ENCODE measurements at regions not wholly inside any gene's neighbourhood (a gene's known extent, or its start where the extent isn't known, plus 50 kb on each side); places are given as distances from the start of the nearest gene placed in this dataset.

DNA sequence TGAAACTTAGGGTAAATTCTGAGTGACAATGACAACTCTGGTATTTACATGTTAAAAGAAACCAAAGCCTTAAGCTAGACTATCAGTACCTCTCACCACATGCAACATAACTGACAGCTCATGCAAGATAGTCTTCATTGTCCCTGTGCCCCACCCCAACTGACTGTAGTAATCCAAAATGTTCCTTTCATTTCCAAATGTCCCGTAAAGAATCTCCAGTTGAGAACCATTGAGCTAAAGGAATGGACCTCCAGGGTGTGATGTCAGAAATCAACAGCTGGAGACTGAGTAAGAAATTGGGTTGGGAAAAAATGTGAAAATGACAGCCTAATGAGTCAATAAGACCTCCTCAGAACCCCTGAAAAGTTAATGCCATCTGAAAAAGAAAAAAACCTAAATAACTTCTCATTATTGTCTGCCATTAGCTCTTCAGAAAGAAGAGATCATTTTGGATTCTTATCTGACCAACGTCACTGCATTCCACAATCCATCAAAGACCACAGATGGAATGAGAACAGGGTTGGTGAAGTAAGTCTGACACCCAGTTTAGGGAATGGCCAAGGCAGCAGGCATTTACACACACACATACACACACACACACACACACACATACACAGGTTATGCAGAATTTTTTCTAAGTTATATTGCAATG, 51.7 kb upstream of the ACVR2A start:
- Histone ChIP-seq H3K27ac (ENCODE audit: extremely low read depth, low read depth, low read length) (no peak overlapping the region), H3K4me3 (ENCODE audit: low read depth, low read length) (no peak overlapping the region), H3K4me1 (ENCODE audit: control insufficient read depth, insufficient read depth, low read length) (0 out of 2 replicates have a peak, but pooled peaks cover 3% of the 10 kb centered on the region), H3K9me3 (ENCODE audit: control insufficient read depth, insufficient read depth, low read depth, low read length) (no peaks in the 10 kb centered on the region), H3K36me3 (ENCODE audit: control insufficient read depth in 2 of 2, insufficient read depth in 1 of 2, low read length in 2 of 2) (no peaks in the 10 kb centered on the region)
- ChIA-PET CTCF (interaction anchor here (0.6 kb wide), 1 partner anchor 502 kb away, joined by 4 read pairs; no protein-coding TSS in a partner anchor), POLR2A (no interaction called here)
- TF ChIP-seq, protein P1, sequence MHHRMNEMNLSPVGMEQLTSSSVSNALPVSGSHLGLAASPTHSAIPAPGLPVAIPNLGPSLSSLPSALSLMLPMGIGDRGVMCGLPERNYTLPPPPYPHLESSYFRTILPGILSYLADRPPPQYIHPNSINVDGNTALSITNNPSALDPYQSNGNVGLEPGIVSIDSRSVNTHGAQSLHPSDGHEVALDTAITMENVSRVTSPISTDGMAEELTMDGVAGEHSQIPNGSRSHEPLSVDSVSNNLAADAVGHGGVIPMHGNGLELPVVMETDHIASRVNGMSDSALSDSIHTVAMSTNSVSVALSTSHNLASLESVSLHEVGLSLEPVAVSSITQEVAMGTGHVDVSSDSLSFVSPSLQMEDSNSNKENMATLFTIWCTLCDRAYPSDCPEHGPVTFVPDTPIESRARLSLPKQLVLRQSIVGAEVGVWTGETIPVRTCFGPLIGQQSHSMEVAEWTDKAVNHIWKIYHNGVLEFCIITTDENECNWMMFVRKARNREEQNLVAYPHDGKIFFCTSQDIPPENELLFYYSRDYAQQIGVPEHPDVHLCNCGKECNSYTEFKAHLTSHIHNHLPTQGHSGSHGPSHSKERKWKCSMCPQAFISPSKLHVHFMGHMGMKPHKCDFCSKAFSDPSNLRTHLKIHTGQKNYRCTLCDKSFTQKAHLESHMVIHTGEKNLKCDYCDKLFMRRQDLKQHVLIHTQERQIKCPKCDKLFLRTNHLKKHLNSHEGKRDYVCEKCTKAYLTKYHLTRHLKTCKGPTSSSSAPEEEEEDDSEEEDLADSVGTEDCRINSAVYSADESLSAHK (tag by site-specific recombination; IDR thresholded peaks at IDR 0.05): no peak
- no peak for TF ChIP-seq ZNF311 (tag by site-specific recombination; IDR thresholded peaks at IDR 0.05; ENCODE audit: borderline replicate concordance)

DNA sequence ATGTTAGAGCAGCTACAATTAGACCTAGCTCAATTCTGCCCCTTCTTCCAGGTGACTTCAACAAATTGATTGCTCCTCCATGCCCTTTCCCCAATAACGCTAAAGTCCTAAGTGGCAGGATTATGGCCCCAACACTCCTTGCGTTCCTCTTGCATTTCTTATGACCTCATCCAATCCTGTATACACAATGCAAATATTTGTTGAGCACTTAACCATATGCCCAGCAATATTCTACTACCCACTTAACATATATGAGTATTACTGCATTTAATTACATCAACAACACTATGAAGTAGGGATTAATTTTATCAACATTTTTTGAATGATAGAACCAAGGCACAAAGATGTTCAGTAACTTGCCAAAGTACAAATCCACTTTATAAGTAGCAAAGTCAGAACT, 54.2 kb upstream of the ACVR2A start:
- Histone ChIP-seq H3K36me3 (ENCODE audit: control insufficient read depth in 2 of 2, insufficient read depth in 1 of 2, low read length in 2 of 2) (no peaks in the 10 kb centered on the region), H3K9me3 (ENCODE audit: control insufficient read depth, insufficient read depth, low read depth, low read length) (no peaks in the 10 kb centered on the region), H3K27ac (ENCODE audit: extremely low read depth, low read depth, low read length) (no peak overlapping the region), H3K4me1 (ENCODE audit: control insufficient read depth, insufficient read depth, low read length) (0 out of 2 replicates have a peak, but pooled peaks cover 3% of the 10 kb centered on the region), H3K4me3 (ENCODE audit: low read depth, low read length) (no peak overlapping the region)
- POLR2A ChIA-PET: no interaction called here
- CTCF ChIA-PET: no interaction called here
- TF ChIP-seq TCF7L2 (IDR thresholded peaks at IDR 0.05; ENCODE audit: borderline replicate concordance, low read depth, low read length) (no peak), ATF2 (tag by site-specific recombination; IDR thresholded peaks at IDR 0.05; ENCODE audit: low read depth) (peak; percentile 76), ZBTB48 (tag by site-specific recombination; IDR thresholded peaks at IDR 0.05) (no peak), KLF8 (tag by site-specific recombination; IDR thresholded peaks at IDR 0.05) (0 out of 2 replicates have a peak, but pooled peaks have one; percentile 18), BCL11A (tag by site-specific recombination; IDR thresholded peaks at IDR 0.05; ENCODE audit: low read depth) (peak; percentile 85), ZNF24 (tag by site-specific recombination; IDR thresholded peaks at IDR 0.05) (no peak; the same call in 1 of the 2 replicates), ZNF354C (tag by site-specific recombination; IDR thresholded peaks at IDR 0.05; ENCODE audit: borderline replicate concordance, low read depth) (no peak), ZNF174 (tag by site-specific recombination; IDR thresholded peaks at IDR 0.05) (no peak), OSR2 (tag by site-specific recombination; IDR thresholded peaks at IDR 0.05) (peak; percentile 63; the same call in 1 of the 2 replicates), ZNF76 (tag by site-specific recombination; IDR thresholded peaks at IDR 0.05; ENCODE audit: borderline replicate concordance, low read depth) (0 out of 2 replicates have a peak, but pooled peaks have one; percentile 22), ZNF843 (tag by site-specific recombination; IDR thresholded peaks at IDR 0.05) (peak; percentile 57; the same call in 1 of the 2 replicates), ZBTB17 (tag by site-specific recombination; IDR thresholded peaks at IDR 0.05) (peak; percentile 78), ZNF324 (tag by site-specific recombination; IDR thresholded peaks at IDR 0.05) (no peak), ZNF19 (tag by site-specific recombination; IDR thresholded peaks at IDR 0.05; ENCODE audit: low read depth) (no peak), TSHZ1 (tag by site-specific recombination; IDR thresholded peaks at IDR 0.05; ENCODE audit: borderline replicate concordance) (no peak), ZBTB21 (tag by site-specific recombination; IDR thresholded peaks at IDR 0.05) (peak; percentile 30; the same call in 1 of the 2 replicates)
- TF ChIP-seq, protein P2, sequence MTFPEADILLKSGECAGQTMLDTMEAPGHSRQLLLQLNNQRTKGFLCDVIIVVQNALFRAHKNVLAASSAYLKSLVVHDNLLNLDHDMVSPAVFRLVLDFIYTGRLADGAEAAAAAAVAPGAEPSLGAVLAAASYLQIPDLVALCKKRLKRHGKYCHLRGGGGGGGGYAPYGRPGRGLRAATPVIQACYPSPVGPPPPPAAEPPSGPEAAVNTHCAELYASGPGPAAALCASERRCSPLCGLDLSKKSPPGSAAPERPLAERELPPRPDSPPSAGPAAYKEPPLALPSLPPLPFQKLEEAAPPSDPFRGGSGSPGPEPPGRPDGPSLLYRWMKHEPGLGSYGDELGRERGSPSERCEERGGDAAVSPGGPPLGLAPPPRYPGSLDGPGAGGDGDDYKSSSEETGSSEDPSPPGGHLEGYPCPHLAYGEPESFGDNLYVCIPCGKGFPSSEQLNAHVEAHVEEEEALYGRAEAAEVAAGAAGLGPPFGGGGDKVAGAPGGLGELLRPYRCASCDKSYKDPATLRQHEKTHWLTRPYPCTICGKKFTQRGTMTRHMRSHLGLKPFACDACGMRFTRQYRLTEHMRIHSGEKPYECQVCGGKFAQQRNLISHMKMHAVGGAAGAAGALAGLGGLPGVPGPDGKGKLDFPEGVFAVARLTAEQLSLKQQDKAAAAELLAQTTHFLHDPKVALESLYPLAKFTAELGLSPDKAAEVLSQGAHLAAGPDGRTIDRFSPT (tag by site-specific recombination; IDR thresholded peaks at IDR 0.05): peak; percentile 55
- TF ChIP-seq, protein P3, sequence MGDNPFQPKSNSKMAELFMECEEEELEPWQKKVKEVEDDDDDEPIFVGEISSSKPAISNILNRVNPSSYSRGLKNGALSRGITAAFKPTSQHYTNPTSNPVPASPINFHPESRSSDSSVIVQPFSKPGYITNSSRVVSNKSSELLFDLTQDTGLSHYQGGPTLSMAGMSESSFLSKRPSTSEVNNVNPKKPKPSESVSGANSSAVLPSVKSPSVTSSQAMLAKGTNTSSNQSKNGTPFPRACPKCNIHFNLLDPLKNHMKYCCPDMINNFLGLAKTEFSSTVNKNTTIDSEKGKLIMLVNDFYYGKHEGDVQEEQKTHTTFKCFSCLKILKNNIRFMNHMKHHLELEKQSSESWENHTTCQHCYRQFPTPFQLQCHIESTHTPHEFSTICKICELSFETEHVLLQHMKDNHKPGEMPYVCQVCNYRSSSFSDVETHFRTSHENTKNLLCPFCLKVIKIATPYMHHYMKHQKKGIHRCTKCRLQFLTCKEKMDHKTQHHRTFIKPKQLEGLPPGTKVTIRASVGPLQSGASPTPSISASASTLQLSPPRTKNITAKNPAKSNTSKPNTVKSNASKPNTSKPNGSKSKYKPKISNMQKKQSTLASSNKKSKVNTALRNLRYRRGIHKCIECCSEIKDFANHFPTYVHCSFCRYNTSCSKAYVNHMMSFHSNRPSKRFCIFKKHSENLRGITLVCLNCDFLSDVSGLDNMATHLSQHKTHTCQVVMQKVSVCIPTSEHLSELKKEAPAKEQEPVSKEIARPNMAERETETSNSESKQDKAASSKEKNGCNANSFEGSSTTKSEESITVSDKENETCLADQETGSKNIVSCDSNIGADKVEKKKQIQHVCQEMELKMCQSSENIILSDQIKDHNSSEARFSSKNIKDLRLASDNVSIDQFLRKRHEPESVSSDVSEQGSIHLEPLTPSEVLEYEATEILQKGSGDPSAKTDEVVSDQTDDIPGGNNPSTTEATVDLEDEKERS (tag by site-specific recombination; IDR thresholded peaks at IDR 0.05): no peak

All from HEK293 (cell line).